GM12892 (cell line): ENCODE measurements at regions not wholly inside any gene's neighbourhood (a gene's known extent, or its start where the extent isn't known, plus 50 kb on each side); places are given as distances from the start of the nearest gene placed in this dataset.

Source experiments
- POLR2A ChIP-seq: IDR thresholded peaks from 2 replicates; pipeline ENCODE4 v1.6.1; 2011; ENCODE audit warnings: low read depth, low read length, control low read depth
- TAF1 ChIP-seq: IDR thresholded peaks from 2 replicates; pipeline ENCODE4 v1.6.1; 2011; ENCODE audit warnings: low read depth, mild to moderate bottlenecking, control low read depth, low read length, borderline replicate concordance

- TF ChIP-seq TAF1 (no peak), POLR2A (no peak)
Measured at GRCh38 chr7:123366626-123367025, 166.9 kb upstream of the SLC13A1 start.
